OCI-LY1 (cell line): ENCODE measurements at regions not wholly inside any gene's neighbourhood (a gene's known extent, or its start where the extent isn't known, plus 50 kb on each side); places are given as distances from the start of the nearest gene placed in this dataset.
"Not testable (repeated sequence)": the region's sequence is repeated elsewhere in the genome, so short reads cannot be mapped to it uniquely, and the experiment has no call there.

ENCODE experiments used
- CTCF ChIP-seq: fragments of 200-600 bp; sonication (generic), shearing (Covaris generic); IDR thresholded peaks from 2 replicates; pipeline ENCODE4 v1.5.1; 2017; ENCODE audit warnings: mild to moderate bottlenecking, antibody characterized with exemption, low read length, moderate library complexity, mixed read lengths
- EZH2 ChIP-seq: fragments of 200-600 bp; sonication (generic), shearing (Covaris generic); IDR thresholded peaks from 2 replicates; pipeline ENCODE4 v1.8.0; 2017; ENCODE audit warnings: borderline replicate concordance, mixed run types, mild to moderate bottlenecking, antibody characterized with exemption, low read length, moderate library complexity, mixed read lengths

DNA sequence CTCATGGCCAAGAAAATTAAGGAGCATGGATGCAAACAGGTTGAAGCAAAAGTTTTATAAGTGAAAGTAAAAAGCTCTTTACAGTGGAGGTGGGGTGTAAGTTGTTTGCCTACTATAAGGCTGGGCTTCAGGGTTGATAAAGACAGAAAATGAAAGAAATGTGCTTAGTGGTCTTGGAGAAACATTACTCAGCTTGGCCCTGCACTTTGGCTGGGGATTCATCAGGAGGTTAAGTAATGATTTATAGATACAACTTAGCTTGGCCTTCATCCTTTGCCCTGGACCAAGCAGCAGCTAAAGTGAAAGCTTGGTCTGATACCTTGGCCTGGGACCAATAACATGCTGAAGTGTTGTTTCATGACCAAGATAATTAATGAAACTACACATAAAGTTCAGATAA lies 175.3 kb upstream of the TSPY4 start:
- not testable (repeated sequence) for TF ChIP-seq CTCF, EZH2
